HG03159 (cell line): ENCODE measurements at regions not wholly inside any gene's neighbourhood (a gene's known extent, or its start where the extent isn't known, plus 50 kb on each side); places are given as distances from the start of the nearest gene placed in this dataset.
"Not testable (repeated sequence)": the region's sequence is repeated elsewhere in the genome, so short reads cannot be mapped to it uniquely, and the experiment has no call there.

ENCODE experiments used
- ATAC-seq: cut with Tn5 transposase; IDR thresholded peaks from one replicate; pipeline ENCODE4 v1.9.1; 2021; ENCODE audit warnings: mild to moderate bottlenecking, moderate library complexity; ENCODE audit not compliant: unreplicated experiment

DNA sequence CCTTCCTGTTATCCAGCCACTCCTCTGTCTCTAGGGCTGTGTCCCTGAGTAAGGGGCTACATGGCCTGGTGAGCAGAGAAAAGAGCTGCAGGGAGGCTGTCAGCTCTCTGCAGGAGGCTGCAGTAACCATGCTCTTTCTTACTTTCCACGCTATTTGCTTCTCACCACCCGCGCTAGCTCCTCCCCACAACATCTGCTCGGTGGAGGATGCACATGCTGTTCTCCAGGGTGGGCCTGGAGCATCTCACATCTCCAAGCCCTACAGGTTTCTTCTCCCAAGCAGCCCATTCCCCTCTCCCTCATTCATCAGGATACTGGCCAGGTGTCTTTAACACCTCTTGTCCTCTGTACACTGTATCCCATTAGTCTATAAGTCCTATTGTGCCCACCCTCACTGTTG lies 103.8 kb downstream of the IER5 start:
- no peak for ATAC-seq

DNA sequence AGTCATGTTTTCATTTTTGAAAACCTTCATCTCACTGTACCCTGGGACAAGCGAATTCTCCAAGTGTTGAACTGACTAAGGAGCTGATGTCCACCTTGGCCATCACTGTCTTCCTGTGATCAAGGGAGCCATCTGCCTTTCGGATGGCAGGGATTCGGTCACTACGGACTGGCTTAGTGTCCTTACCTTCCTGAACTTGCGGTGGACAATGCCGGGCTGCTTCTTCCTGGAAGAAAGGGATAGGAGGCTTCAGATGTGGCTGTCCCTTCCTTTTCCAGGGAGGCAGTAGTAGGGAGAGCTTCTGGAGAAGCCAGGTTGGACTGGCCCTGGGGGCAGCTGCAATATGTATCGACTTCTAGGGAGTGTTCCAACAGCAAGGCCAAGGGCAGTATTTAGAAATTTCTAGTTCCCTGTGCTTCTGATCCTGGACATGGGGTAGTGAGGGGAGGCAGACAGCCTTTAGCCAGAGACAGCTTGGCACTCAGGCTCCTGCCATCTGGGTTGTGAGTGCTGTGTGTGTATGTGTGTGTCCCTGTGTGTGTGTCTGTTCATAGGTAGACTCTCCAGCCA lies 114.6 kb downstream of the IER5 start:
- ATAC-seq = no peak

DNA sequence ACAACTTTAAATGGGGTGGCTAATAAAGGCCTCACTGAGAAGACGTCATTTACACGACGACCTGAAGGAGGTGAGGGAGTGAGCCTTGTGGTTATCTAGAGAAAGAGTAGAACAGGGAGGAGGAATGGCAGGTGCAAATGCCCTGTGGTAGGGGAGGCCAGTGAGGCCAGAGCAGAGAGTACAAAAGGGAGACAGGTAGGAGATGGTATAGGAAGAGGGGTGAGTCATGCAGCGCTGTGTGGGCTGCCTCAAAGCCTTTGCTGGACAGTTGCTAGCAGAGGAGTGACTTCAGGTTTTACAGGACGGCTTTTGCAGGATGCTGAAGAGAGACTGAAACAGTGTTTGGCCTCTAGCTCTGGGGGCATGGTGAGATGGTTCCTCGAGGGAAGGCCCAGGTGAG lies 116.0 kb downstream of the IER5 start:
- no peak for ATAC-seq

DNA sequence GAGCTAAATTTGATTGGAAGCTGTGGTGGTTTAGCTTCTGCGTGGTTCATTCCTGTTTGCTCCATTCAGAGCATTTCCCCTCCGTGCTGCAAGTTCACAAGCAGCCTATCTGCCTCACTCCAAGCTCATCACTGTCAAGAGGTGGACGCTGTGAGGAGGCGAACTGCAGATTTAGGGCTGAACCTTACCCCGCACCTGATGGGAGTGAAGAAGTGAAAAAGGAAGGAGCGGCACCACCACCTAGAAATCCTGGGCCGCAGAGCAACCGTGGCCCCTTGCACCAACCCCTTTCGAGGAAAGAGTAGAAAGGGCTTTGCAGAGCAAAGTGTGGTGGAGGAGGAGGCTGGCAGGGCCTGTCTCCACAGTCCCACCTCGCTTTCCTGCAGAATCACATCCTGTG lies 117.4 kb downstream of the IER5 start:
- ATAC-seq = no peak

DNA sequence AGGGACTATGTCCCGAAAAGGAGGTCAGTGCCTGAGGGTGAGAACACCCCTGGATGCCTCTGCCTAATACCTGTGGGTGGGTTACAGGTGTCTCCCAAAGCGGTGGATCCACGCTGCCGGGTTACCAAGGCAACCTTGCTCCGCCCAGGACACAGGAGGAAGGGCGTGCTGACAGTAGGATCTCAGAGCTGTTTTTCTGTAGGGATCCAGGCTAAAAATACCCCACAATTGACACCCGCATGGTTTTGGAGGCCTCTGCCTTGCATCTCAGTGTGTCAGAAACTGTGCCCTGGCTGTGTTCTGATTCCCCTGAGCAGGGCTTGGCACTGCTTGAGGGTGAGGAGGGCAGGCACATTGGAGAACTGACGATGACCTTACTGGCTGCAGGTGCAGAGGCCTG lies 118.0 kb downstream of the IER5 start:
- no peak for ATAC-seq

DNA sequence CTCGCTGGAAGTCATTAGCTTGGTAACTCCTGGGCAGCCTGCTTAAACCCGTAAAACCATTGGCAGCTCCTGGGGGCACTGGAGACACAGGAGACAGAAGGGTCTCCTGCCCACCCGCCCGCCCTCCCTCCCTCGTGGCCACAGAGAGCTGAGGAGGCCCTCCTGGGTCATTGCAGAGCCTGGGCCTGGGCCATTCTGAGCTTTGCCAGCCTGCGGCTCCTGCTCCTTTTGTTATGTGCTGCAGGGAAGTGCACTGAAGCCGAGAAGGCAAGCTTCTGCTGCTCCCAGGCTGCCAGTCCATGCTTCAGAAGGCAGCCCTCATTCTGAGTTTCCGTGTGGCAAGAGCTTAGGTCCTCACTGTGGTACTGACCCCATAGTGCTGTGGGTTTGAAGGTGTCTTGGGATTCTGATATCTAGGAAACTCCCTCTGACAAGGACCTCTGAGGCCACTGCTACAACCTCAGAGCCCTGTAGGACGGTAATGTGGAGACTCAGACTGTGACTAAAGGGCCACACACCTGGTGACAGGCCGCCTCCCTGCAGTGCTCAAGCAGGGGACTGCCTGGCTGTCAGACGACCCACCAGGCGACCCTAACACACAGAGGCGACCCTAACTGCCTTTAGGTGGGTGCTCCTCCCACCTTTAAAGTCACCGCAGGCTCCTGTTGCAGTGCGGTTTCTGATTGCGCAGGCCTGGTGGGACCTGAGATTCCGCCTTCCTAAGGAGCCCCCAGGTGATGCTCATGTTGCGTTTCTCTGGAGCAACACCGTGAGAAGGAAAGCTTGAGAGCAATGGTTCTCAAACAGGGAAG lies 118.7 kb downstream of the IER5 start:
- ATAC-seq = no peak

DNA sequence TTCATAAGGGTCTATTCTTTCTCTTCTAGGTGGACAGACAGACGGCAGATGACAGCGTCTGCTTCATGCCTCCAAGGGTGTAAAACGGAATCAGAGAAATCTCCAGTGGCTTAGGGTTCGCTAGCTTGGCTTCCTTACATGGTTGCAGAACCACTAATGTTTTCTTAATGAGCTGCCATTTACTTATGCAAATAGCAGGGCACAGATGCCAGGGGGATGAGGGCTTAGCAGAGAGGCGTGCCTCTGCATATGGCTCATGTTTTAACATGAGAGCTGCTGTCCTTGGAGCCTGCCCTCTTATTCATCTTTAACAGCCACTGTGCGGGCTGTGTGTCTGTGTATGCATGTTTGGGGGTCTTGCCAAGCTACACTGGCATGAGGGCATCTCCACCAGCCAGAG lies 119.6 kb downstream of the IER5 start:
- no peak for ATAC-seq

DNA sequence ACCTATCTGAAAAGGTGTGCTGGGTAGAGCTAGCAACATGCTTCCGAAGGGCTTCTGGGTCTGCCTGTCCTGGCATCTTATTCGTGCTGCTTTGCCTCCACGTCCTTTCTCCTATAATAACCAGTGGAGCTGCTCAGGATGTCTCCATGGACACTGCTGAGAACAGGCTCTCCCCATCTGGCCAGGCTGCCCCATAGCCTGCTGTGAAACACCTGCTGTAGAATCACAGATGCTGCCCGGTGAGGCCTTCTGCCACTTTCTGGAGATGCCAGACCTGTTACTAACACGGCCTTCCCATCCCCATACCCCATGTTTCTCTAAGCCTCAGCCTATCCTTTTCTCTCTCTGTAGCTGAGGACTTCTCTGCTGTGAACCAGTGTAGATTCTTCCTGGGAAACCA lies 120.5 kb downstream of the IER5 start:
- no peak for ATAC-seq

DNA sequence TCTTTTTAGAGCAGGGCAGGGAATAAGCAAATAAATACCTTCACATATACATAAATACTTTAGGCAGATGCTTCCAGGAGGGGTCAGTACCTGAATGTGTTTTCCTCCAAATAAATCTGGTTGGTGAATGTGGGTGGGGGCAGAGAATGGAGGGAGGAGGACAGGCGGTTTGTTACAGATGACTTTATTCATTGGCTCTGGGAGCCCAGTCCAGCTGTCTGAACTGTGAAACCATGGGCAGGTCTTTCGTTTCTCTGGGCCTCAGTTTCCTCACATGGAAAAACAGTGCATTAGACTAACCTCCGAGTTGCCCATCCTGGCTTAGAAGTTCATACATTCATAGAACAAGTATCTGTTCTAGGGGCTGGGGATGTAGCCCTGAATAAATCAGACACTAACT lies 124.6 kb downstream of the IER5 start:
- no peak for ATAC-seq

DNA sequence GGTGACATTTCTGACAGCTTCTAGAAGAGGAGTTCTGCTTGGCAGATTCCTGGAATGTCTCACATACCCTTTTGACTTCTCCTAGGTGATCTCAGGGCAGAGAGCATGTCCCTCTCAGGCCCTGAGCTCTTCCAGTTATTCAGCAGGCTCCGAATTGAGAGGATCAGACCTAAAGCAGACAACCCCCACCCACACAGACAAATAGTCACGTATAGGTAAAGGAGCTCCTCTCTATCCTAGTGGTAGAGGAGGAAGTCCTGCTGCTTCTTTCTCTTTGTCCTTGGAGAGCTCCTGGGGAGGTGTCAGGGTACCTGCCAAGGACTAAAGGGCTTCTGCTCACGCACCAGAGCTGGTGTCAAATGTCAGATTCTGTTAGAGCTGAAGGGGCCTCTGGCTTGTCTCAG lies 128.1 kb downstream of the IER5 start:
- no peak for ATAC-seq

DNA sequence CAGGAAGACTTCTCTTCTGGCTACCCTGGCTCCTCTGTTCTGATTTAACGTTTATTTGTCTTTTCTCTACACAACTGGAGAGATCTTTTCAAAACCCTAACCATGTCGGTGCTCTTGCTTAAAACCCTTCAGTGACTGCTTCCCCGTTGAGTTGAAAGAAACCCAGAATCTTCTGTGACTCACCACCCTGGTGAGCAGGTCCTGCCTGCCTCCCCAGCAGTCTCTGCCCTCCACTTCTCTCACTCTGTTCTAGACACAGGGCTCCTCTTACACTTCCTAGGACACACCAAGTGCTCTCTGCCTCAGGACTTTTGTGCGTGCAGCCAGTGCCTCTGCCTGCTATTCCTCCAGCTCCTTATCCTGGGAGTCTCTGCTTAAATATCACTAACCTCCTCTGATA lies 131.4 kb downstream of the IER5 start:
- no peak for ATAC-seq

DNA sequence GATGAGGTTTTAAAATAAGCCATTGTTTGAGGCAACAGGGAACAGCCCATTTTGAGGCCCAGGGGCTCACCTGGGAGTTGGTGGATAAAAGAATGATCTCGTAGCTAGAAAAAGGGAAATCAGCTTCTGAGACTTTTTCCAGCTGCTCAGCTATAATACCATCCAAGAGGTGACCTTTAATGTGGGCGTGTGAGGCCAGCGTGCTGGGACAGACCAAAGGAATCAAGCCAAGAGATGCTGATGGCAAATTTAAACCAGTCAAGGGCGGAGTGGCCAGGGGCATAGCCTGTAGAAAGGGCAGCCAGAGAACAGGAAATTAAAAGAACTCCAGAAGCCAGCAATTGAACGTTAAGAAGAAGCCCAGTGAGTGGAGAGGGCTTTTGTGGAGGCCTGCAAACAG lies 132.6 kb downstream of the IER5 start:
- no peak for ATAC-seq

DNA sequence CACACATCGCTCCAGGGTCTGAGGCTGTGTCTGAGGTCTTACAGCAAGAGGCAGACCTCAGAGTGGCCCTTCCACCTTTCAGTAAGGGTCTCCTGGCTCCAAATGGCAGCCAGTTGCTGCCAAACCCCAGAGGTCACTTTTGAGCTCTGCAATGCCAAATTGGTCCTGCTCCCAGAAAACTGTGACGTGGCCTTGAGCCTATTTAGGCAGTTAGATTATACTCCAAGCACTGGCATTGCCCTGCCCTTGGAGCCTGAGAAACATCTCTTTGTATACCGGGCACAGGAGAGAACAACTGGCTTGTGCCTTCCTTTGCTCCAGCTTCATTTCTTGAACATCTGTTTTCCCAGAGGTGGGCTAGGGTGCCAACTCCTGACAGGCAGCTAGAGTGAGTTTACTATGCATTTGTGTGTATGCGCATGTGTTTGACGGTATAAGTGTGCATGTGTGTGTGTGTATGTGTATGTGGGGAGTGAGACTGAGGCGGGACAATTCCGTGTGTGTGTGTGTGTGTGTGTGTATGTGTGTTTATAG lies 134.5 kb downstream of the IER5 start:
- no peak for ATAC-seq

DNA sequence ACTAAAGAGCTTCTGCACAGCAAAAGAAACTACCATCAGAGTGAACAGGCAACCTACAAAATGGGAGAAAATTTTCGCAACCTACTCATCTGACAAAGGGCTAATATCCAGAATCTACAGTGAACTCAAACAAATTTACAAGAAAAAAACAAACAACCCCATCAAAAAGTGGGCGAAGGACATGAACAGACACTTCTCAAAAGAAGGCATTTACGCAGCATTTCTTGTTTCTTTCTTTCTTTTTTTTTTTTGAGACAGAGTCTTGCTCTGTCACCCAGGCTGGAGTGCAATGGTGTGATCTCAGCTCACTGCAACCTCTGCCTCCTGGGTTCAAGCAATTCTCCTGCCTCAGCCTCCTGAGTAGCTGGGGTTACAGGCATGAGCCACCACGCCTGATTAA lies 138.2 kb downstream of the IER5 start:
- not testable (repeated sequence) for ATAC-seq

DNA sequence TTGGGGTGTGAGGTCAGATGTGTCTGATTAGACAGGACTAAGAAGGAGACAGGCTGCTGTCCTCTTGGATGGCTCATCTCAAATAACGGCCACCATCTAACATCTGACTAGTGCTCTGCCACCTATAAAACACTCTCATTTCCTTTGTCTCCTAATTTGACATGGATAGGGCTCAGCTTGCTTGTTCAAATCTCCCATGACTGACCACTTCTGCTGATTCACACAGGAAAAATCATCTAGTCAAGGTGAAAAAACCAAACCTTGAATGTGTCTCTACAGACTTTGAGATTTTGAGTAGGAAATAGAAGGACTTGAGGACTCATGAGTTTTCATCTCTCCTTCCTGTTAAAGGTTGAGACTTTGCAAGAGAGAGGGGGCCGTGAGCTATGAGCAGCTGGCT lies 150.6 kb downstream of the IER5 start:
- no peak for ATAC-seq

DNA sequence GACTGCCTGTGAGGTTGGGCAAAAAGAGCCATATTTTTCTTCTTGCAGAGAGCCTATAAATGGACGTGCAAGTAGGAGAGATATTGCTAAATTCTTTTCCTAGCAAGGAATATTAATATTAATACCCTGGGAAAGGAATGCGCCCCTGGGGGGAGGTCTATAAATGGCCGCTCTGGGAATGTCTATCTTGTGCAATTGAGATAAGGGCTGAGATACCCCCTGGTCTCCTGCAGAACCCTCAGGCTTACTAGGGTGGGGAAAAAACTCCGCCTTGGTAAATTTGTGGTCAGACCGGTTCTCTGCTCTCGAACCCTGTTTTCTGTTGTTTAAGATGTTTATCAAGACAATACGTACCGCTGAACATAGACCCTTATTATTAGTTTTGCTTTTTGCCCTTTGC lies 157.8 kb downstream of the IER5 start:
- not testable (repeated sequence) for ATAC-seq

DNA sequence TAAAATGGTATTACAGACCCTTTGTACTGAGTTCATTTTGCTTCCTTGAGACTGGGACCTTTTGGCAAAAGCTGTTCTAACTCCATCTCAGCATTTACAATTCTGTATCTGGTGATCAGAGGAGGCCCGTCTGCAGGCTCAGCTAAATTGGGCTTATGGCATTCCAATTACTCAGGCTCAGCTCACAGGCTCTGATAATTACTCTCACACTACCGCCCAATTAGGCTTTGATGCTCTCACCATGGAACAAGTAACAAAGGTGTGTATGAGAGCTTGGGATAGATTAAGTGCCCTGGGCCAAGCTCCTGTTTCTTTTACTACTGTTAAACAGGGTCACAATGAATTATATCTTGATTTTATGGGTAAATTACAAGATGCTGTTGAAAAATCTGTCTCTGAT lies 159.9 kb downstream of the IER5 start:
- not testable (repeated sequence) for ATAC-seq

DNA sequence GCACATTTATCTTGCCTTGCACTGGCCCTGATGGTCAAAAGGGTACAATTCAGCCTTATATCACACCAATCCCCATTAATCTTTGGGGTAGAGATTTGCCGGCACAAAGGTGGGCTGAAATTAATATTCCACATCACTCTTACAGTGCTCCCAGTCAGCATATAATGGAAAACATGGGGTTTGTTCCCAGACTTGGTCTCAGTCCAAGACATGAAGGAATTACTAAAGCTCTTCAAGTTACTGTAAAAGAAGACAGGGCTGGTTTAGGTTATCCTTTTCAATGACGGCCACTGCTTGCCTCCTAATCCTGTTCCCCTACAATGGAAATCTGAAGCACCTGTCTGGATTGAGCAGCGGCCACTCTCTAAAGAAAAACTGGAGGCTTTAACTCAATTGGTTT lies 160.7 kb downstream of the IER5 start:
- no peak for ATAC-seq

DNA sequence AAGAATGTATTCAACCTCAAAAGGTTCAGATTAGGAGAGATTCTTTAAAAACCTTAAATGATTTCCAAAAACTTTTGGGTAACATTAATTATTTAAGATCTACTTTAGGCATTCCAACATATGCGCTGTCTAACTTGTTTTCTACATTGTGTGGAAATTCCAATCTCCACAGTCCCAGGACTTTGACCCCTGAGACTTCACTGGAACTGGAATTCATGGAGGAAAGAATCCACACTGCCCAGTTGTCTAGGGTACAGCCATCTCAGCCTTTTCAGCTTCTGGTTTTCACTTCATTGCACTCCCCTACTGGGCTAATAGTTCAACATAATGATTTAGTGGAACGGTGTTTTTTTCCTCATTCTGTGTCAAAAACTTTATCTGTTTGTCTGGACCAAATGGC lies 161.5 kb downstream of the IER5 start:
- ATAC-seq = no peak

DNA sequence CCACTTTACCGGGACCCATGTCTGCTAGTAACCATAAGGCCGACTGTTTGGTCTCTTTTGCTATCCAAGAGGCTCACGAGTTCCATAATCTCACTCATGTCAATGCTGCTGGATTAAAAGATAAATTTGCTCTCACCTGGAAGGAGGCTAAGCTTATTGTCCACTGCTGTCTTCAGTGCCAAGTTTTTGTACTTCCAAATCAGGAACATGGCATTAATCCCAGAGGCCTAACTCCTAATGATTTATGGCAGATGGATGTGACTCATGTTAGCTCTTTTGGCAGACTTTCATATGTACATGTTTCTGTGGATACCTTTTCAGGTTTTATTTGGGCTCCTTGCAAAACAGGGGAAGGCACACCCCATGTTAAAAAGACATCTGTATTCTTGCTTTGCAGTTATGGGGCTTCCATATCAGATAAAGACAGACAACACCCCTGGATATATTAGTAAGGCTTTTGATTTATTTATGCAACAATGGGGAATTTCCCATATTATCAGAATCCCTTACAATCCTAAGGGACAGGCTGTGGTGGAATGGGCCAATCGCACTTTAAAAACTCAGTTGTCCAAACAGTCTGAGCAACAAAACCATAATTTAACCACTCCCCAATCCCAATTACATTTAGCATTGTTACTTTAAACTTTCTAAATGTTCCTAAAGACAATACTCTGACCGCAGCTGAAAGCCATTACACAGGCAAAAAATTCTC lies 162.7 kb downstream of the IER5 start:
- ATAC-seq = no peak

DNA sequence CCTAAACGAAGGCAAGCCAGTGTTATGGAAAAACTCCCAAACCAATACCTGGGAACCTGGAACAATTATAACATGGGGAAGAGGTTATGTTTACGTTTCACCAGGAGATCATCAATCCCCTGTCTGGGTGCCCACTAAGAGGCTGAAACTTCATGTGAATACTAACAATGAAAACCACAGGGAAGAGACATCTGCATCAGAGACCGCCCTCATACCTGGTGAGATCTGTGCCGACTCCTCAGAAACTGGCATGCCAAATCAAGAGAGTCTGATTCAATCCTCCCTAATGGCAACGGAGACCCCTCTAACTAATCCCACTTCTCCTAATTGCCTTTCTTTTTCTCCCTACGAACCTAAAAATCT lies 163.2 kb downstream of the IER5 start:
- no peak for ATAC-seq

DNA sequence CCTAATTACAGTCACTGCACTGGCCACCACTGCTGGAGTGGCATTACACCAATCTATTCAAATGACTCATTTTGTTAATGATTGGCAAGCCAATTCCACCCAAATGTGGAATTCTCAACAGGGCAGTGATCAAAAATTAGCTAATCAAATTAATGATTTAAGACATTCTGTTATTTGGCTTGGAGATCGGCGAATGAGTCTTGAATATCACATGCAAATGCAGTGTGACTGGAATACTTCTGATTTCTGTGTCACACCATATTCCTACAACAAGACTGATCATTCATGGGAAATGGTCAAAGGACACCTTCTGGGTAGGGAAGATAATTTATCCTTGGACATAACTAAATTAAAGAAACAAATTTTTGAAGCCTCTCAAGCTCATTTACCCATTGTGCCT lies 165.1 kb downstream of the IER5 start:
- not testable (repeated sequence) for ATAC-seq
